NCI-H774 (cell line): ENCODE measurements at regions not wholly inside any gene's neighbourhood (a gene's known extent, or its start where the extent isn't known, plus 50 kb on each side); places are given as distances from the start of the nearest gene placed in this dataset.

Source experiments
- DNase-seq: peaks from one replicate; lab custom pipeline; 2025; lab: John Stamatoyannopoulos, UW

- no peak for DNase-seq
These were observed 171.6 kb downstream of the SLC6A15 start for GRCh38 chr12:84741031-84741430.

GRCh38 chr12:84740602-84741001 is 172.0 kb downstream of the SLC6A15 start:
- no peak for DNase-seq

GRCh38 chr12:84738481-84738972 is 174.1 kb downstream of the SLC6A15 start:
- no peak for DNase-seq

GRCh38 chr12:84732828-84733340 is 179.7 kb downstream of the SLC6A15 start:
- DNase-seq: no peak

GRCh38 chr12:84730561-84731162 is 181.9 kb downstream of the SLC6A15 start:
- no peak for DNase-seq

- DNase-seq: no peak
These were observed 184.6 kb downstream of the SLC6A15 start for GRCh38 chr12:84727961-84728360.

GRCh38 chr12:84726780-84727179 is 185.8 kb downstream of the SLC6A15 start:
- no peak for DNase-seq

GRCh38 chr12:84723988-84724387 is 188.6 kb downstream of the SLC6A15 start:
- no peak for DNase-seq

GRCh38 chr12:84719997-84720396 is 192.6 kb downstream of the SLC6A15 start:
- DNase-seq: no peak

- DNase-seq: no peak
These were observed 193.7 kb downstream of the SLC6A15 start for GRCh38 chr12:84718906-84719305.

- DNase-seq: no peak
These were observed 199.9 kb downstream of the SLC6A15 start for GRCh38 chr12:84712747-84713146.

- DNase-seq: no peak
These were observed 206.2 kb downstream of the SLC6A15 start for GRCh38 chr12:84706374-84706773.

- DNase-seq: no peak
These were observed 207.7 kb downstream of the SLC6A15 start for GRCh38 chr12:84704856-84705255.

GRCh38 chr12:84702001-84702400 is 210.6 kb downstream of the SLC6A15 start:
- no peak for DNase-seq

- no peak for DNase-seq
These were observed 211.6 kb downstream of the SLC6A15 start for GRCh38 chr12:84701041-84701440.

- DNase-seq: no peak
These were observed 213.8 kb downstream of the SLC6A15 start for GRCh38 chr12:84698576-84699333.

- no peak for DNase-seq
These were observed 215.6 kb downstream of the SLC6A15 start for GRCh38 chr12:84696908-84697540.

- no peak for DNase-seq
These were observed 216.3 kb downstream of the SLC6A15 start for GRCh38 chr12:84696281-84696680.

- DNase-seq: peak; percentile 41
These were observed 218.5 kb downstream of the SLC6A15 start for GRCh38 chr12:84694116-84694515.

- DNase-seq: no peak
These were observed 220.5 kb downstream of the SLC6A15 start for GRCh38 chr12:84692071-84692470.

GRCh38 chr12:84691266-84691665 is 221.3 kb downstream of the SLC6A15 start:
- no peak for DNase-seq

- no peak for DNase-seq
These were observed 223.0 kb downstream of the SLC6A15 start for GRCh38 chr12:84689638-84690037.

GRCh38 chr12:84685379-84685778 is 227.2 kb downstream of the SLC6A15 start:
- DNase-seq: no peak
